H9 (cell line): ENCODE measurements at regions not wholly inside any gene's neighbourhood (a gene's known extent, or its start where the extent isn't known, plus 50 kb on each side); places are given as distances from the start of the nearest gene placed in this dataset.

Source experiments
- DNase-seq: peaks from one replicate; pipeline ENCODE4 v3.0.0-alpha.2; 2017
- H2AFZ ChIP-seq: one replicate; pipeline ENCODE4 v1.6.1; 2013; ENCODE audit warnings: mild to moderate bottlenecking, low read length, control low read depth, moderate library complexity
- H2AK5ac ChIP-seq: 2 replicates; pipeline ENCODE4 v1.6.1; 2013; ENCODE audit warnings: low read length, control low read depth, mixed read lengths; ENCODE audit not compliant: insufficient read length
- H2BK120ac ChIP-seq: one replicate; pipeline ENCODE4 v1.6.1; 2013; ENCODE audit warnings: low read depth, mild to moderate bottlenecking, low read length, control low read depth, inconsistent platforms; ENCODE audit not compliant: poor library complexity, severe bottlenecking
- H2BK12ac ChIP-seq: 2 replicates; pipeline ENCODE4 v1.6.1; 2013; ENCODE audit warnings: low read length, control low read depth, mixed read lengths, low read depth; ENCODE audit not compliant: insufficient read length
- H2BK15ac ChIP-seq: 2 replicates; pipeline ENCODE4 v1.6.1; 2013; ENCODE audit warnings: low read depth, low read length, control low read depth
- H2BK20ac ChIP-seq: one replicate; pipeline ENCODE4 v1.6.1; 2013; ENCODE audit warnings: low read depth, mild to moderate bottlenecking, low read length, control low read depth, inconsistent platforms; ENCODE audit not compliant: poor library complexity, severe bottlenecking
- H2BK5ac ChIP-seq: 2 replicates; pipeline ENCODE4 v1.6.1; 2013; ENCODE audit warnings: low read length, control low read depth, mixed read lengths; ENCODE audit not compliant: insufficient read length
- H3K14ac ChIP-seq: 2 replicates; pipeline ENCODE4 v1.6.1; 2013; ENCODE audit warnings: low read length, control low read depth; ENCODE audit not compliant: insufficient read depth
- H3K18ac ChIP-seq: 2 replicates; pipeline ENCODE4 v1.6.1; 2013; ENCODE audit warnings: low read depth, mild to moderate bottlenecking, mixed read lengths, low read length, control low read depth; ENCODE audit not compliant: insufficient read length
- H3K23ac ChIP-seq: 2 replicates; pipeline ENCODE4 v1.6.1; 2013; ENCODE audit warnings: low read length, control low read depth, mixed read lengths, low read depth; ENCODE audit not compliant: insufficient read length
- H3K23me2 ChIP-seq: 2 replicates; pipeline ENCODE4 v1.6.1; 2013; ENCODE audit warnings: low read depth, mild to moderate bottlenecking, mixed read lengths, low read length, control low read depth; ENCODE audit not compliant: insufficient read length, poor library complexity, severe bottlenecking
- H3K27ac ChIP-seq: 2 replicates; pipeline ENCODE4 v1.5.1; 2013; ENCODE audit warnings: low read length, control low read depth, mixed read lengths, low read depth; ENCODE audit not compliant: insufficient read length
- H3K27me3 ChIP-seq: 2 replicates; pipeline ENCODE4 v1.6.1; 2013; ENCODE audit warnings: low read length, control low read depth, inconsistent platforms; ENCODE audit not compliant: insufficient read depth
- H3K4ac ChIP-seq: 2 replicates; pipeline ENCODE4 v1.6.1; 2013; ENCODE audit warnings: low read depth, mild to moderate bottlenecking, control low read depth, inconsistent platforms, low read length, moderate library complexity
- H3K4me1 ChIP-seq: 2 replicates; pipeline ENCODE4 v1.6.1; 2013; ENCODE audit warnings: low read length, control low read depth, inconsistent platforms; ENCODE audit not compliant: insufficient read depth
- H3K4me2 ChIP-seq: 2 replicates; pipeline ENCODE4 v1.6.1; 2013; ENCODE audit warnings: low read length, control low read depth, mixed read lengths; ENCODE audit not compliant: insufficient read length, insufficient read depth
- H3K56ac ChIP-seq: 2 replicates; pipeline ENCODE4 v1.6.1; 2013; ENCODE audit warnings: low read depth, mild to moderate bottlenecking, mixed read lengths, low read length, control low read depth; ENCODE audit not compliant: insufficient read length
- H3K79me1 ChIP-seq: 2 replicates; pipeline ENCODE4 v1.6.1; 2013; ENCODE audit warnings: low read depth, mild to moderate bottlenecking, moderate library complexity, low read length, control low read depth, inconsistent platforms; ENCODE audit not compliant: insufficient read depth, poor library complexity, severe bottlenecking
- H3K79me2 ChIP-seq: 2 replicates; pipeline ENCODE4 v1.6.1; 2013; ENCODE audit warnings: low read length, control low read depth, inconsistent platforms; ENCODE audit not compliant: insufficient read depth
- H3K9ac ChIP-seq: 2 replicates; pipeline ENCODE4 v1.6.1; 2013; ENCODE audit warnings: low read length, control low read depth, mixed read lengths; ENCODE audit not compliant: insufficient read length; ENCODE audit errors: extremely low read depth
- H3K9me3 ChIP-seq: one replicate; pipeline ENCODE4 v1.6.1; 2013; ENCODE audit warnings: low read depth, low read length, inconsistent platforms; ENCODE audit not compliant: control insufficient read depth
- H3T11ph ChIP-seq: one replicate; pipeline ENCODE4 v1.6.1; 2013; ENCODE audit warnings: mild to moderate bottlenecking, low read length, control low read depth, inconsistent platforms
- H4K20me1 ChIP-seq: one replicate; pipeline ENCODE4 v1.6.1; 2013; ENCODE audit not compliant: control insufficient read depth, insufficient read length, insufficient read depth
- H4K5ac ChIP-seq: 2 replicates; pipeline ENCODE4 v1.6.1; 2013; ENCODE audit warnings: low read depth, mild to moderate bottlenecking, mixed read lengths, low read length, control low read depth; ENCODE audit not compliant: insufficient read length
- H4K8ac ChIP-seq: replicated peaks from 2 replicates; pipeline ENCODE4 v1.6.1; 2013; ENCODE audit warnings: low read length, control low read depth, mixed read lengths, low read depth; ENCODE audit not compliant: insufficient read length
- H4K91ac ChIP-seq: 2 replicates; pipeline ENCODE4 v1.6.1; 2013; ENCODE audit warnings: low read depth, mild to moderate bottlenecking, moderate library complexity, mixed read lengths, low read length, control low read depth; ENCODE audit not compliant: insufficient read length
- H3K27ac Mint-ChIP-seq, 3 experiments: 2 replicates in 2 of 3; 3 replicates in 1 of 3; pipeline ENCODE4 v1.8.0; 2020 to 2021; ENCODE audit warnings: mixed read lengths in 3 of 3, mild to moderate bottlenecking in 1 of 3, moderate library complexity in 1 of 3
- H3K27me3 Mint-ChIP-seq: 2 replicates; pipeline ENCODE4 v1.8.0; 2021; ENCODE audit warnings: low read depth, mild to moderate bottlenecking, moderate library complexity, mixed read lengths
- H3K36me3 Mint-ChIP-seq, 3 experiments: 2 replicates in 2 of 3; 3 replicates in 1 of 3; pipeline ENCODE4 v1.8.0; 2020 to 2021; ENCODE audit warnings: low read depth in 3 of 3, mixed read lengths in 3 of 3; ENCODE audit not compliant: insufficient read depth in 1 of 3
- H3K4me1 Mint-ChIP-seq, 2 experiments: 2 replicates each; pipeline ENCODE4 v1.8.0; 2020; ENCODE audit warnings: mixed read lengths in 2 of 2
- H3K4me3 Mint-ChIP-seq, 2 experiments: 2 replicates in 1 of 2; 3 replicates in 1 of 2; pipeline ENCODE4 v1.8.0; 2020 to 2021; ENCODE audit warnings: mild to moderate bottlenecking in 2 of 2, mixed read lengths in 2 of 2, moderate library complexity in 1 of 2
- H3K9me3 Mint-ChIP-seq, 2 experiments: 2 replicates in 1 of 2; 3 replicates in 1 of 2; pipeline ENCODE4 v1.8.0; 2020; ENCODE audit warnings: mild to moderate bottlenecking in 2 of 2, mixed read lengths in 2 of 2, moderate library complexity in 1 of 2
- TF ChIP-seq, protein P1 (sequence below): fragments of 200-600 bp; sonication (generic); conservative IDR thresholded peaks from 3 replicates; pipeline ENCODE4 v1.8.0; 2021; ENCODE audit warnings: antibody characterized with exemption, mild to moderate bottlenecking

DNA sequence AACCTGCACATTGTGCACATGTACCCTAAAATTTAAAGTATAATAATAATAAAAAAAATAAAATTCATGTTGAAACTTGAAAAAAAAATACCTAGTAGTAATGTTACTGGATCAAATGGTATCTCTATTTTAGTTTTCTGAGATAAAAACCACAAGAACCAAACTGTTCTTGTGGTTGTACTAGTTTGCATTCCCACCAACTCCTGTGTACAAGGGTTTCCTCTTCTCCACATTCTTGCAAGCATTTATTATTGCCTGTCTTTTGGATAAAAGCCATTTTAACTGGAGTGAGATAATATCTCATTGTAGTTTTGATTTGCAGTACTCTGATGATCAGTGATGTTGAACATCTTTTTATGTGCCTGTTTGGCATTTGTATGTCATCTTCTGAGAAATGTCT, 177.7 kb downstream of the KIF20B start:
- H2BK15ac ChIP-seq, result no peak overlapping the region
- H3K27ac ChIP-seq, result no peak overlapping the region
- Mint-ChIP-seq H3K27me3 (no peaks in the 10 kb centered on the region), H3K36me3 (peaks cover 2 to 20% (median 4%) of the 10 kb centered on the region in 3 experiments; a peak in 4 of 7 replicates), H3K27ac (no peak overlapping the region), H3K4me3 (no peak overlapping the region), H3K4me1 (no peaks in the 10 kb centered on the region), H3K9me3 (peaks cover 21 to 29% of the 10 kb centered on the region in 2 experiments)
- H3K4me2 ChIP-seq, result no peak overlapping the region
- no peak overlapping the region for H2BK5ac ChIP-seq
- no peaks in the 10 kb centered on the region for H3K4me1 ChIP-seq
- no peak for DNase-seq
- no peak overlapping the region for H2BK12ac ChIP-seq
- H2BK120ac ChIP-seq, result no peak overlapping the region
- no peak overlapping the region for H3K4ac ChIP-seq
- no peak overlapping the region for H2AK5ac ChIP-seq
- no peaks in the 10 kb centered on the region for H3K9me3 ChIP-seq
- H3T11ph ChIP-seq, result no peak overlapping the region
- no peak overlapping the region for H3K23ac ChIP-seq
- H3K23me2 ChIP-seq, result no peaks in the 10 kb centered on the region
- no peaks in the 10 kb centered on the region for H3K27me3 ChIP-seq
- H3K79me1 ChIP-seq, result no peaks in the 10 kb centered on the region
- no peak overlapping the region for H4K8ac ChIP-seq
- H4K91ac ChIP-seq, result no peak overlapping the region
- H3K9ac ChIP-seq, result no peak overlapping the region
- H2AFZ ChIP-seq, result no peak overlapping the region
- no peak overlapping the region for H3K18ac ChIP-seq
- TF ChIP-seq, protein P1, sequence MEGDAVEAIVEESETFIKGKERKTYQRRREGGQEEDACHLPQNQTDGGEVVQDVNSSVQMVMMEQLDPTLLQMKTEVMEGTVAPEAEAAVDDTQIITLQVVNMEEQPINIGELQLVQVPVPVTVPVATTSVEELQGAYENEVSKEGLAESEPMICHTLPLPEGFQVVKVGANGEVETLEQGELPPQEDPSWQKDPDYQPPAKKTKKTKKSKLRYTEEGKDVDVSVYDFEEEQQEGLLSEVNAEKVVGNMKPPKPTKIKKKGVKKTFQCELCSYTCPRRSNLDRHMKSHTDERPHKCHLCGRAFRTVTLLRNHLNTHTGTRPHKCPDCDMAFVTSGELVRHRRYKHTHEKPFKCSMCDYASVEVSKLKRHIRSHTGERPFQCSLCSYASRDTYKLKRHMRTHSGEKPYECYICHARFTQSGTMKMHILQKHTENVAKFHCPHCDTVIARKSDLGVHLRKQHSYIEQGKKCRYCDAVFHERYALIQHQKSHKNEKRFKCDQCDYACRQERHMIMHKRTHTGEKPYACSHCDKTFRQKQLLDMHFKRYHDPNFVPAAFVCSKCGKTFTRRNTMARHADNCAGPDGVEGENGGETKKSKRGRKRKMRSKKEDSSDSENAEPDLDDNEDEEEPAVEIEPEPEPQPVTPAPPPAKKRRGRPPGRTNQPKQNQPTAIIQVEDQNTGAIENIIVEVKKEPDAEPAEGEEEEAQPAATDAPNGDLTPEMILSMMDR, result no peak
- H4K5ac ChIP-seq, result no peak overlapping the region
- H4K20me1 ChIP-seq, result no peaks in the 10 kb centered on the region
- no peaks in the 10 kb centered on the region for H3K79me2 ChIP-seq
- no peak overlapping the region for H3K56ac ChIP-seq
- H3K14ac ChIP-seq, result no peak overlapping the region
- no peak overlapping the region for H2BK20ac ChIP-seq
